ENCODE measurements at regions not wholly inside any gene's neighbourhood (a gene's known extent, or its start where the extent isn't known, plus 50 kb on each side); places are given as distances from the start of the nearest gene placed in this dataset.
A peak's percentile ranks its signal among the peaks of the same experiment; 100 is the strongest.

GRCh38 chr9:13974891-13975290 lies 339.1 kb downstream of the NFIB start:
- H3K9me3 ChIP-seq = no peaks in the 10 kb centered on the region
- intact Hi-C loops (cut with DNase I) = no loop called here
- no peak for TF ChIP-seq CTCF (IDR thresholded peaks at IDR 0.05)
- no peak for ATAC-seq
- H3K36me3 ChIP-seq (ENCODE audit: insufficient read depth in 1 of 2, low read depth in 1 of 2) = no peaks in the 10 kb centered on the region
- WGBS, 3 donors = 88 to 91% (median 90%) methylated on average over 4 of the region's 4 CpGs
- no peak overlapping the region for H3K4me3 ChIP-seq
- H3K27ac ChIP-seq = no peak overlapping the region
- no peak for DNase-seq
- H3K27me3 ChIP-seq (ENCODE audit: insufficient read depth in 3 of 3, low read length in 2 of 3) = no peaks in the 10 kb centered on the region
- peaks cover 18% of the 10 kb centered on the region for H3K4me1 ChIP-seq

GRCh38 chr9:13971966-13972655 lies 341.8 kb downstream of the NFIB start:
- H3K27ac ChIP-seq = no peak overlapping the region
- no peak for ATAC-seq

GRCh38 chr9:13971415-13971814 lies 342.5 kb downstream of the NFIB start:
- intact Hi-C loops (cut with DNase I) = no loop called here
- ATAC-seq (no peak), DNase-seq (no peak)
- 75 to 86% (median 81%) methylated on average over 4 of the region's 4 CpGs for WGBS, 3 donors
- Histone ChIP-seq H3K27me3 (ENCODE audit: insufficient read depth in 3 of 3, low read length in 2 of 3) (no peaks in the 10 kb centered on the region), H3K4me3 (no peak overlapping the region), H3K4me1 (peaks cover 18% of the 10 kb centered on the region), H3K9me3 (no peaks in the 10 kb centered on the region), H3K27ac (no peak overlapping the region), H3K36me3 (ENCODE audit: insufficient read depth in 1 of 2, low read depth in 1 of 2) (no peaks in the 10 kb centered on the region)
- TF ChIP-seq CTCF (IDR thresholded peaks at IDR 0.05) = no peak

More at GRCh38 chr9:13971966-13972655, 341.8 kb downstream of the NFIB start:
- 82 to 85% (median 83%) methylated on average over 10 of the region's 10 CpGs for WGBS, 3 donors
- DNase-seq = no peak
- no peak overlapping the region for H3K4me3 ChIP-seq
- no peaks in the 10 kb centered on the region for H3K36me3 ChIP-seq (ENCODE audit: insufficient read depth in 1 of 2, low read depth in 1 of 2)
- no peak for TF ChIP-seq CTCF (IDR thresholded peaks at IDR 0.05)
- H3K27me3 ChIP-seq (ENCODE audit: insufficient read depth in 3 of 3, low read length in 2 of 3) = no peaks in the 10 kb centered on the region
- H3K9me3 ChIP-seq = no peaks in the 10 kb centered on the region
- H3K4me1 ChIP-seq = peaks cover 18% of the 10 kb centered on the region
- intact Hi-C loops (cut with DNase I) = no loop called here

- no peaks in the 10 kb centered on the region for H3K36me3 ChIP-seq (ENCODE audit: insufficient read depth in 1 of 2, low read depth in 1 of 2)
- H3K27ac ChIP-seq = no peak overlapping the region
- ATAC-seq (peak in 3 of 4 donors; percentile 37 to 73 (median 65)), DNase-seq (no peak)
- intact Hi-C loops (cut with DNase I) = no loop called here
- H3K4me3 ChIP-seq = no peak overlapping the region
- no peak for TF ChIP-seq CTCF (IDR thresholded peaks at IDR 0.05)
- 59 to 87% (median 79%) methylated on average over 3 of the region's 3 CpGs for WGBS, 3 donors
- H3K4me1 ChIP-seq = peaks cover 18% of the 10 kb centered on the region
- H3K9me3 ChIP-seq = no peaks in the 10 kb centered on the region
- H3K27me3 ChIP-seq (ENCODE audit: insufficient read depth in 3 of 3, low read length in 2 of 3) = no peaks in the 10 kb centered on the region
Observed at GRCh38 chr9:13970426-13970825, 343.5 kb downstream of the NFIB start.

GRCh38 chr9:13970018-13970417 lies 343.9 kb downstream of the NFIB start:
- Histone ChIP-seq H3K27me3 (ENCODE audit: insufficient read depth in 3 of 3, low read length in 2 of 3) (no peaks in the 10 kb centered on the region), H3K27ac (no peak overlapping the region), H3K9me3 (no peaks in the 10 kb centered on the region), H3K36me3 (ENCODE audit: insufficient read depth in 1 of 2, low read depth in 1 of 2) (no peaks in the 10 kb centered on the region), H3K4me1 (peaks cover 18% of the 10 kb centered on the region), H3K4me3 (no peak overlapping the region)
- WGBS, 3 donors = 46 to 51% (median 46%) methylated on average over 4 of the region's 4 CpGs
- ATAC-seq (peak; percentile 37 to 58 (median 49)), DNase-seq (no peak)
- intact Hi-C loops (cut with DNase I) = no loop called here
- TF ChIP-seq CTCF (IDR thresholded peaks at IDR 0.05) = no peak
